Panc1 (cell line): ENCODE measurements at regions not wholly inside any gene's neighbourhood (a gene's known extent, or its start where the extent isn't known, plus 50 kb on each side); places are given as distances from the start of the nearest gene placed in this dataset.

Source experiments
- POLR2AphosphoS5 ChIP-seq: IDR thresholded peaks from 2 replicates; pipeline ENCODE4 v1.6.1; 2012; ENCODE audit warnings: mild to moderate bottlenecking, low read depth, low read length, moderate library complexity
- SIN3A ChIP-seq: IDR thresholded peaks from 2 replicates; pipeline ENCODE4 v1.6.1; 2012; ENCODE audit warnings: low read depth, mild to moderate bottlenecking, low read length, moderate library complexity, borderline replicate concordance; ENCODE audit not compliant: insufficient read depth
- TF ChIP-seq, protein P1 (sequence below): fragments of 450-650 bp; IDR thresholded peaks from 2 replicates; pipeline ENCODE4 v1.5.1; 2017; ENCODE audit warnings: mild to moderate bottlenecking
- TF ChIP-seq, protein P2 (sequence below), 2 experiments: IDR thresholded peaks; 2 replicates each; pipeline ENCODE4 v1.6.1; 2011 to 2012; ENCODE audit warnings: low read depth in 2 of 2, control low read depth in 1 of 2, low read length in 1 of 2, mild to moderate bottlenecking in 1 of 2, moderate library complexity in 1 of 2; ENCODE audit not compliant: insufficient read depth in 1 of 2

DNA sequence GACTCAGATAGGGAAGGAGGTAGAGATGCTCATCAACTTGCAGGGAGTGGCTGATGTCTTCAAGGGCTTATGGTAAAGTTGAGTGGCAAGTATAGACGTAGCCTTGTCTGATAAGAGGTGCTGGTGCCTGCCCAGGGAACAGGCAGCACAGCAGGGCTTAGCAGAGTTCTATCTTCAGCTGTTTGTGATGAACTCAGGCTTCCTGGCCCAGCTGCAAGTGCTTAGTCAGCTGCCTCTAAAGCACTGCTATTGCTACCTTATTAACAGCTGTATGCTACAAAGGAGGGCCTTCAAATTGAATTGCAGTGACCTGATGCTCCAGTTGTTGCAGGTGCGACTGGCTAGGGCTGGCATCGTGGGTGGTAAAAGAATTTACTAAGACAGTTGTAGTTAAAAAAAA, 82.1 kb downstream of the TSN start:
- TF ChIP-seq, protein P1, sequence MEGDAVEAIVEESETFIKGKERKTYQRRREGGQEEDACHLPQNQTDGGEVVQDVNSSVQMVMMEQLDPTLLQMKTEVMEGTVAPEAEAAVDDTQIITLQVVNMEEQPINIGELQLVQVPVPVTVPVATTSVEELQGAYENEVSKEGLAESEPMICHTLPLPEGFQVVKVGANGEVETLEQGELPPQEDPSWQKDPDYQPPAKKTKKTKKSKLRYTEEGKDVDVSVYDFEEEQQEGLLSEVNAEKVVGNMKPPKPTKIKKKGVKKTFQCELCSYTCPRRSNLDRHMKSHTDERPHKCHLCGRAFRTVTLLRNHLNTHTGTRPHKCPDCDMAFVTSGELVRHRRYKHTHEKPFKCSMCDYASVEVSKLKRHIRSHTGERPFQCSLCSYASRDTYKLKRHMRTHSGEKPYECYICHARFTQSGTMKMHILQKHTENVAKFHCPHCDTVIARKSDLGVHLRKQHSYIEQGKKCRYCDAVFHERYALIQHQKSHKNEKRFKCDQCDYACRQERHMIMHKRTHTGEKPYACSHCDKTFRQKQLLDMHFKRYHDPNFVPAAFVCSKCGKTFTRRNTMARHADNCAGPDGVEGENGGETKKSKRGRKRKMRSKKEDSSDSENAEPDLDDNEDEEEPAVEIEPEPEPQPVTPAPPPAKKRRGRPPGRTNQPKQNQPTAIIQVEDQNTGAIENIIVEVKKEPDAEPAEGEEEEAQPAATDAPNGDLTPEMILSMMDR: no peak
- no peak for TF ChIP-seq POLR2AphosphoS5
- TF ChIP-seq, protein P2, sequence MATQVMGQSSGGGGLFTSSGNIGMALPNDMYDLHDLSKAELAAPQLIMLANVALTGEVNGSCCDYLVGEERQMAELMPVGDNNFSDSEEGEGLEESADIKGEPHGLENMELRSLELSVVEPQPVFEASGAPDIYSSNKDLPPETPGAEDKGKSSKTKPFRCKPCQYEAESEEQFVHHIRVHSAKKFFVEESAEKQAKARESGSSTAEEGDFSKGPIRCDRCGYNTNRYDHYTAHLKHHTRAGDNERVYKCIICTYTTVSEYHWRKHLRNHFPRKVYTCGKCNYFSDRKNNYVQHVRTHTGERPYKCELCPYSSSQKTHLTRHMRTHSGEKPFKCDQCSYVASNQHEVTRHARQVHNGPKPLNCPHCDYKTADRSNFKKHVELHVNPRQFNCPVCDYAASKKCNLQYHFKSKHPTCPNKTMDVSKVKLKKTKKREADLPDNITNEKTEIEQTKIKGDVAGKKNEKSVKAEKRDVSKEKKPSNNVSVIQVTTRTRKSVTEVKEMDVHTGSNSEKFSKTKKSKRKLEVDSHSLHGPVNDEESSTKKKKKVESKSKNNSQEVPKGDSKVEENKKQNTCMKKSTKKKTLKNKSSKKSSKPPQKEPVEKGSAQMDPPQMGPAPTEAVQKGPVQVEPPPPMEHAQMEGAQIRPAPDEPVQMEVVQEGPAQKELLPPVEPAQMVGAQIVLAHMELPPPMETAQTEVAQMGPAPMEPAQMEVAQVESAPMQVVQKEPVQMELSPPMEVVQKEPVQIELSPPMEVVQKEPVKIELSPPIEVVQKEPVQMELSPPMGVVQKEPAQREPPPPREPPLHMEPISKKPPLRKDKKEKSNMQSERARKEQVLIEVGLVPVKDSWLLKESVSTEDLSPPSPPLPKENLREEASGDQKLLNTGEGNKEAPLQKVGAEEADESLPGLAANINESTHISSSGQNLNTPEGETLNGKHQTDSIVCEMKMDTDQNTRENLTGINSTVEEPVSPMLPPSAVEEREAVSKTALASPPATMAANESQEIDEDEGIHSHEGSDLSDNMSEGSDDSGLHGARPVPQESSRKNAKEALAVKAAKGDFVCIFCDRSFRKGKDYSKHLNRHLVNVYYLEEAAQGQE (IDR thresholded peaks at IDR 0.05; ENCODE audit: insufficient read depth in 1 of 2, low read depth in 2 of 2, low read length in 1 of 2): no peak
- no peak for TF ChIP-seq SIN3A
